GM19025 (cell line): ENCODE measurements at regions not wholly inside any gene's neighbourhood (a gene's known extent, or its start where the extent isn't known, plus 50 kb on each side); places are given as distances from the start of the nearest gene placed in this dataset.

Experiments used
- ATAC-seq: cut with Tn5 transposase; IDR thresholded peaks from one replicate; pipeline ENCODE4 v1.9.1; 2021; ENCODE audit warnings: mild to moderate bottlenecking, low read depth, moderate library complexity; ENCODE audit not compliant: unreplicated experiment

DNA sequence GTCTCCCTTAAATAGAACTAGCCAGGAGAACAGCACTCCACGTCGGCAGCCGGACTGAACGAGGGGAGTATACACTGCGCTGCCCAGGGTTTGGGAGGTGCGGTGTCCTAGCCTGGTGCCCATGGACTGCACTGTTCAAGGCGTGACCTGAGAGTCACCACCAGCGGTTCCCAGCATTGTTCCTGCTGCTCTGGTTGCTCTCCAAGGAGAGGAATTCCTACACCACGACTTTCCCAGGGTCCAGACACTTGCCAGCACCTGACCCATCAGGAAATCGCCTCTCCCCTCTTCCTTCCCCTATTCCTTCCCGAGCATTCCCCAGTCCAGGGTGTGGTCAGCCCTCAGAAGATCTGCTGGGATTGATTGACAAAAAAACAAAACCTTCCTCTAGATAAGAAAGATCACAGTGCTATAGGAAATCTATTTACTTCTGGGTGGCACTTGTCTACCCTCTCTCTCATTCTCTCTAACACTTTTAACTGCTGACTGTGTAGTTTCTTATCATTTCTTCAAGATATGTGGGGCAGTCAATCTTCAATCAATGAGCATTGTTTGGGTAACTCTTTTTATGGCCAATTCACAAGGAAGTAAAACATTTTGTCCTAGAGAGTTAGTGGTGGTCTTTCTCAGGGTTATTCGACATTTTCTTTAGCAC lies 297.8 kb upstream of the ACTBL2 start:
- no peak for ATAC-seq

DNA sequence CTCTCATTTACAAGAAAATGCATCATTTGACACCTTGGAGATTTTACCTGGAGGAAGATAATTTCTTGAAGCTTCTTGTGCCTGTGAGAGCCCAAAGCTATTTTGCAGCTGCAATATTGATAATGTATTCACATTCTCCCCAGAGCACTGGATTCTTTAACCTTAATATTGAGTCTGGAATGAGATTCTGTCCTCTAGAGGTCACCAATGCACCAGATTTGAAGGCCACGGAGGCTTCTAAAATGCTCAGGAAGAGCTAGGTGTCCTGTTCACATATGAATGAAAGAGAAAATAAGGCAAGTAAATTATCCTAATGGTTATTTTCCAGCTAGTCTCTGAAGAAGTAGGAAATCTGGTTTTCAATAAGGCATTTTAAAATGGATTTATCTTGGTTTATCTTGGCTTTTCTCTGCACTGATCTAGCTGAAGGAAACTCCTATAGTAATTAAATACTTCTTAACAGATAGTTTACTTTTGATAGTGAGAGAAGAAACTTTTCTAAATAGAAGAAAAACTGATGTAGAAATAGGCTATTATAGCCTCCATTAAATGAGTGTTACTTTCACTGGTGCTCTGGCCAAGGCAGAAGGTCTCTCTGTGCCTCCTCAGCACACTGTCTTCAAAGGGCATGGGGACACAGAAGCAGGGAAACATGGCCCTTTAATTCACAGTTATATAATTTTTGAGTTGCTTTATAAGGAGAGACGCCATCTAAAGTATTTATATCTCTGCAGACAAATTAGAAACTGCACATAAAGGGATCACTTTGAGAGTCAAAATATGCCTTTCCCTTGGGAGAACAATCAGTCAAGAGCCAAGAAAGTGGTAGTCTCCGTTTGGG lies 297.0 kb upstream of the ACTBL2 start:
- no peak for ATAC-seq

DNA sequence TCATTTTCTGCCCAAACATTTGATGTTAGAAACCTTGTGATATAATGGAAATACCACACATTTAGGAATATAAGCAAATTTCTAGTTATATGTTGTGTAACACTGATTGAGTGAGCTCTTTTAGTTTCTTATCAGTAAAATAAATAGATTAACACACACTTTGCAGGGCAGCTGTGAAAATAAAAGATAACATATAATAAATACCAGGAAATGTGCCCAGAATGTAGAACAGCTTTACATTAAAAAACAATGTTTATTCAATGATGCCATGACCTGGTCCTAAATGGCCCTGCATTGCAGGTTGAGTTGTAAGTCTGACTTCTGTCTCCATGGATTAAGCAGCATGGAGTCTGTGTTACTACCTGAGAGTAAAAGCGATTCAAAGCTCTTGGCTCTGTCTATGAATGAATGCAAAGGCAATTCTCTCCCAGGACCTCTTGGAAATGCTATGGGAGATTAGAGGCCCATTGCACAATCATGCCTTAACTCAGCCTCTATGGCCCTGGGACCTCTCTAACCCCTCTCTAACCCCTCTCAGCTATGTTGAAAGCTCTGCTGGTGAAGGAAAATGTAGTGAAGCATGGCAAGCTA lies 296.0 kb upstream of the ACTBL2 start:
- ATAC-seq, result no peak

DNA sequence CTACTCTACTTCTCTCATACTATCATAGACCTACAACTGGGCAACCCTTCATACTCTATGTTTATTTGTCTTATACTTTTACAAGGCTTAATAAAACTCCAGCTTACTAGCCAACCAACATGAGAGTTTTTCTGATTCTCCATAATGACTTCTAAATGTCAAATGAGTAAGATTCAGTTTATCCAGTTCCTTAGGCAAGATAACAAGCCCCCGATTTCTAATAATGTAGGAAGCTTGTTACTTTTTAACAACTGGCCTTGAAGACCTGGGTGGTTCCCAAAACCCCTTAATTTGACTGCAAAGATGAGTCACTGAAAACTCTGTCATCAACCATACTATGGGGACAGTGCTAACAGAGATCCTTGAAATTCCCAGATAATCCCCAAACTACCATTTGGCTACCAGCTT lies 294.6 kb upstream of the ACTBL2 start:
- ATAC-seq, result no peak

DNA sequence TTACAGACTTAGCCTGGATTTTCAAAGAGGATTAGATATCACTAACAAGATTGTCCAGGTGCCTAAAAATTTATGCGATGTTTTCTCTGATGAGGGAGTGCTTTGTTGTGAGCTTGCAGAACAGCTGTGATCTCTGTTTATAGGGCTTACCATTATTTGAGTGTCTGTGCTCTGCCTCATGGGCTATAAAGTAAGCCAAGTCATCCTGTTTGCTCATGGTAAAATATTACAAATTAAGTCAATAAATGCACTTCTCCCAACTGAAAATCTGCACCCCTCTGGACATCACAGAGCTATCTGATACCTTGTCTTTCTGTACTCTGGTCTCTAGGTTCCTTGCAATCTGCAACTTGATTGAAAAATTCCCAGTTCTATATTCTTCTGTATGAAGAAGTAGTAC lies 293.4 kb upstream of the ACTBL2 start:
- no peak for ATAC-seq

DNA sequence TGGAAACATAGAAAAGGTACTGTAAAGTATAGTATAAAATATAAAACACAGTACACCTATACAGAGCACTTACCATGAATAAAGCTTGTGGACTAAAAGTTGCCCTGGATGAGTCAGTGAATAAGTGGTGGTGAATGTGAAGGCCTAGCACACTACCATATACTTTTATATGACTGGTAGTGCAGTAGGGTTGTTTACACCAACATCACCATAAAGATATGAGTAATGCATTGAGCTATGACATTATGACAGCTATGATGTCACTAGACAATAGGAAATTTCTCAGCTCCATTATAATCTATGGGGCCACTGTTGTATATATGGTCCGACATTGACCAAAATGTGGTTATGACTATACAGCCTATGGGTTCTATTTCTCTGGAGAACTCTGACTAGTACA lies 291.8 kb upstream of the ACTBL2 start:
- ATAC-seq, result no peak

DNA sequence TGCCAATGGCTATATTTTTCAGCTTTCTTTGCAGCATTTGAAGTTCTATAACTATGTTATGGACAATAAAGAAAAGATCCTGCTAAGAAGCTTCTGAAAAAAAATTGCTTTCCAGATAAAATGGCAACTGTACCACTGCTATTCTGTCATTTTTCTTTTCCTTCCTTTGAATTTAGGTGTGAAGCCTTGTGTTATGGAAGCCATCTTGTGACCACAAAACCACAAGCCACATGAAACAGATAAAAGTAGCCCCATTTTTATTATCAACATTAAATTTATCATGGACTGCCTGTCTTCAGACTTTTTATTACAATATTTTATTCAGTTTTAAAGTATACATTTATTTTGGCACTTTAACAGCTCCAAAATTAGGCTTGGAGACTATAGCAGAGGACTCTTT lies 289.9 kb upstream of the ACTBL2 start:
- no peak for ATAC-seq

DNA sequence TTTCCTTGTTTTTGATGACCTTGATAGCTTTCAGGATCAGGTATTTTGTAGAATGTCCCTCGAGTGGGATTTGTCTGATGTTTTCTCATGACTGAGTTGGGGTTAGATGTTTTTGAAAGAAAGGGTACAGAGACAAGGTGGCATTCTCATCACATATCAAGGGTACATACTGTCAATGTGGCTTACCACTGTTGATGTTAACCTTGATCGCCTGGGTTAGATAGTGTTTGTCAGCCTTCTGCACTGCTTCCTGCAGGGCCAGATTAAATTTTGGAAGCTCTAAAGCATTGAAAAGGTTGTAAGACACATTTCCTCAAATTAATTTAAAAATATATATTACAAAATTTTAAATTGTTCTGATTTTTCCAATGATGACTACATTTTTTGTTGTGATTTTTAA lies 287.4 kb upstream of the ACTBL2 start:
- ATAC-seq, result no peak

DNA sequence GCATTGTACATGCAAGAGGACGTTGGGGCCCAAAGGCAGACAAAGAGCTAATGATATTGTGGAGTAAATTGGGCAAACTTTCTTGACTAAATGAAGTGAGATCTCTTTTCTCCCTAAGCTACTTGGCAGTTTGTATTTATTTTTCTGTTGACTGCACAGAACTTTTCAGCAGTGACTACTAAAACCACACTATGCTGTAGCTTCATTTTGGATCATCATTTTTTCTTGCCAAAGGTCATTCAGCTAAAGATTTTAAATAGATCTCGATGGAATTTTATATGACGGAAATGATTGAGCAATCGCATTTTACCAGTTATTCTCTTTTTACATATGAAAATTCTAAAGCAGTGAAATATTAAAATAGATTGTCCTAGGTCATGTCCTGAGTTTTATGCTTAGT lies 286.1 kb upstream of the ACTBL2 start:
- ATAC-seq, result no peak

DNA sequence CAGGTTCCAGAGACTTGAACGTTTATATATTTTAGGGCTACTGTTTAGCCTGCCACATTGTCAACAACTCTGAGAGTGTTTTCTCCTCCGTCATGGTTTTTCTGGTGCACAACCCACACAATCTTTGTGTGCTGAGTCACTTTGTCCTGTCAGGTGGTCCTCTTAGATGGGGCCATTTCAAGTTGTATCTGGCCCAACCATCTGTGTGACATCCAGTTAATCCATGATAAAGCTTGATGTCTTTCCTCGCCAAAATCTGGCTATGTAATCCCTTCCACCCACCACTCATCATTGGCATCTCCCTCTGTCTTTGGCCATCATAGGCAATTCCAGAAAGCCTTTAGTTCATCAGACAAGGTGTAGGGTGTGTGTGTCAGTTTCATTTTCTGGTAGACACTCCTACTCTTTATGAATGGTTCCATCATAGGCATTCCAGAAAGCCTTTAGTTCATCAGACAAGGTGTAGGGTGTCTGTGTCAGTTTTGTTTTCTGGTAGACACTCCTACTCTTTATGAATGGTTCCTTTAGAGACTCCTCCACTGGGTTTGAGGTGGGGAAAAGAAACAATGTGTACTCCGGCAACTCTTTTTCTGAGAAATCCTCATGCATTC lies 282.0 kb upstream of the ACTBL2 start:
- ATAC-seq, result no peak

DNA sequence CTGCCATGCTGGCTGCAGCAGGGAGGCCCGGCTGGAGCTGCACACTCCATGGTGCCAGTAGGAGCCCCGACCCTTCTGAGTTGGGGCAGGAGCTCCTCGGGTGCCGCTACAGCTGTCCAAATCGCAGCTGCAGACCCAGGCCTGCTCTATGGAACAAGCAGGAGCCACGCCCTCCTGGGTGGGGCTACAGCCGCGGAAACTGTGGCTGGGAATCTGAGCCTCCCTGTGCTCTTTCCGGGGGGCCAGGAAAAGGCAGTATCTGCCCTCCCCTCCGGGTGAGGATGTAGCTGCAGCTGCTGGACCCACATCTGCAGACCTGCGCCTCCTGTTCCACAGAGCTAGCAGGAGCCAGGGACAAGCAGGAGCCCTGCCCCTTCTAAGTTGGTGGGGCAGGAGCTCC lies 278.9 kb upstream of the ACTBL2 start:
- ATAC-seq, result no peak

DNA sequence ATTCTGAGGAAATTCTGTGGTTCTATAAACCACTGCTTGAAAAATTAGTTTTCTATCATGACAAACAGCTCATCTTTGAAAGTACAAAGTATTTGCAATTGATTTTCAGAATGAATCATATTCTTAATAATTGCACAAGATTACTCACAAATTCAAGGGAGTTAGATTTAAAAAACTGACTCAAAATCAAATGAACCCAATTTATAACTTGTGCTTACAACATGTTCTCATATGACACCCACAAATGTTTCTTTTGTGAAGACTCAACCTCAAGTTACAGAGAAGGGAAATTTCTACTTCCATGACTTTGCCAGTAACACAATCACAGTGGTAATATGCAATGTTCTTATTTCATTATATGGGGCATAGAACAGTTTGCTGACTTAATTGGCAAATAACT lies 272.0 kb upstream of the ACTBL2 start:
- no peak for ATAC-seq

DNA sequence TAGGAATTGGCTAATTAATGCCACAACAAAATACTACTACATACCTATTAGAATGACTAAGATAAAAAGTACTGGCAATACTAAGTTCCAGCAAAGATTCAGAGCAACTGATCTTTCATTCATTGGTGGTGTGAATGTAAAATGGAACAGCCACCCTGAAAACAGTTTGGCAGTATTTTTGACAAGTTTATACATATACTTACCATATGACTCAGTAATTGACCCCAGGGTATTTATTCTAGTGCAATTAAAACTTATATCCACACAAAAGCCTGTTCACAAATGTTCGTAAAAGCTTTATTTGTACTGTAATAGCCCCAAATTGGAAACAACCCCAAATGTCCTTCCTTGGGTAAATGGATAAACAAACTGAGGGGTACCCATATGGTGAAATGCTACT lies 270.8 kb upstream of the ACTBL2 start:
- ATAC-seq, result no peak

DNA sequence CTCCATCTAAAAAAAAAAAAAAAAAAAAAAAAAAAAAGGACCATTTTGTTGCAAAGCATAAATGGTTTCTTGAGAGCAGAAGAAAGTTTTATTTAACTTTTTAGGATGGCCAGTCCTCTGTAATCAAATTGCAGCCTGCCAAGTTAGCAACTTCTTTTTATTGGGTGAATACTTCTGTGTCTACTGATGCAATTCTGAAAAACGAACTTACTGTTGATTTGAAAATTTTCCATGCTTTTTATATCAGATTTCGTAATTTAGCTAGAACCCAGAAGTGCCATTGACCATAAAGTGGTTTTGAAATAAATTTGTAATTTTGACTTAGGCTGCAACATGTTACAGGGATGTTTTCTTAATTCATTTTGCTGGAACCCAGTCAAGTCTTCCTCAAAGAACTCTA lies 269.1 kb upstream of the ACTBL2 start:
- ATAC-seq, result no peak

DNA sequence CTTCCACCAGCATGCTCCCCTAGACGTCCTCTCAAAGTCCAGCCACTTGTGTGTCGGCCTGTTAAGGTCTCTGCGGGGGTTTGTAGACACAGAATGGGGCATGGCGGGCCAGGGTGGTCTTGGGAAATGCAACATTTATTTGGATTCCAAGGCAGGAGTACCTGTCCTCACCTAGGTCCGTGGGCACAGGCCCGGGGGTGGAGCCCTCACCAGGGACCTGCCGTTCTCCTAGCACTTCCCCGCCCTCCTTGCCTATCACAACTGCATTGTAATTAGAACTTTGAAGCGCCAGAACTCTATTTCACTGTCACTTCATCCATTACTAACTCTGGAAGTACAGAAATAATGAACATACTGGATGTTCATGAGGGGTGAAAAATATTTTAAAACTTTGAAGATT lies 268.3 kb upstream of the ACTBL2 start:
- ATAC-seq, result no peak

DNA sequence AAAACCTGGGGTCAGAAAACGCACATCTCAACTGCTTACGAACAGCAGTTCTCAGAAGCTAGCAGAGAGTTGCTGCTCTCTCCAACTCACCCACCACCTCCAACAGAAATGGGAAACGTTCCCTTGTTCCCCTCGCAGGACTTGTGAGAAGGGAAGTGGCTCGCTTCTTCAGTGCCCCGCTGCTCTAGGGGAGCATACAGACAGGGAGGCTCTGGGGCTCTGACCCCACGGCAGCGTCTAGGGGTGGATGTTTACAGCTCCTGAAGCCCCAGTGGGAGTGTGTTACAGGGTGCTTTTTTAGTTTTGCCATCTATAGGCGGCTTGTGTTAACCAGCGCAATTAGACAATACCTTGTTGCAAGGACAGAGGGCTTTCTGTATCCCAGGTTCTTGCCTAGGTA lies 267.7 kb upstream of the ACTBL2 start:
- ATAC-seq, result no peak

DNA sequence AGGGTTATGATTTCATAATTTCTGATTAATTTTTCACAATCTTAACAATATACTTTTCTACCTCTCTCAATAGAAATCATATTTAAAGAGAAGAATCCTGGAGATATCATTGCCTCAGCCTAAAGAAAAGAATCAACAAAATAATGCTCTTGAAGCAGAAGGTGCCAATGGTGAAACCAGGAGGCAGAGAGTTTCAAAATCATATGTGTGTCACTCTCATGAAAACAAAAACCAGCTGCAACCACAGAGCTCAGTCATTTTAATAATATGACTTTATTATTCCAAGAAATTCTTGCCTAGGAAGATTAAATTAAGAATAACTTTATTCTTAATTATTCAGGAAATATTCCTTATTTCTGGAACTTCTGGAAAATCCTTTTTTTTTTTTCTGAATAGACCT lies 266.8 kb upstream of the ACTBL2 start:
- no peak for ATAC-seq

DNA sequence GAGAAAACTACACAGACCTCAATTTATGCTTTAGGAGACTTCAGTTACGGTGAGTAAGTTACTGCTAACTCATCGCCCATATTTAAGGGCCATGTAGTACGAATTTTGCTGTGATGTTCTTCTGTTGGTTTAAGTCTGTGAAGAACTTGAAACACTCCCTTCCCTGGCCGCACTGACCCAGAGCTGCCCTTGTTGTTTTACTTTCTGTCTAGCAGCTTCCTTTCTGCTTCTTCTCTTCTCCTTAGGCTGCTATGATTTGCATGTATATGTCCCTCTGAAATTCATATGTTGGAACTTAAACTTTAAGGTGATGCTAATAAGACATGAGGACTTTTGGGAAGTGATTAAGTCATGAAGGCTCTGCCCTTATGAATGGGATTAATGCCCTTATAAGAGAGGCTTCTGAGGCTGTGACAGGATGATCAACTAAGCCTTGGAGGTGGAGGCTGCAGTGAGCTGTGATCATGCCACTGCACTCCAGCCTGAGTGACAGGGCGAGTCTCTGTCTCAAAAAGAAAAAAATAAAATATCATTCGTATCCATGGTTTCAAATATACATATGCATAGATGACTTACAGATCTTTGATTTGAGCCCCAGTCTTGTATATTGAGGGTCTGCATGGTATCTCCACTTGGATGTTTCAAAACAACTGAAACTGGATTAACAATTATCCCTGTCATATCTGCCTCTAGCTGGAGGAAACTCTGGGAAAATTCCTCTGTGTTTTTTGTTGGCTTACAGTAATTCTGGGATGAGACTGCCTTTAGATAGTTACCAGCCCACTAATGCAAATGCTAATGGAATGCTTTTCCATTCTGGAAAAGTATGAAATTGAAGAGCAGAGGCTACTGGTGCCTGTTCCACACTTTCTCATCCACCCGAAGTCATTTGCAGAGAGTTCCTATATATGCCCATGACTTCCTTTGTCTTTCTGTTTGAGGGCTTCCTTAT lies 263.4 kb upstream of the ACTBL2 start:
- ATAC-seq, result no peak

DNA sequence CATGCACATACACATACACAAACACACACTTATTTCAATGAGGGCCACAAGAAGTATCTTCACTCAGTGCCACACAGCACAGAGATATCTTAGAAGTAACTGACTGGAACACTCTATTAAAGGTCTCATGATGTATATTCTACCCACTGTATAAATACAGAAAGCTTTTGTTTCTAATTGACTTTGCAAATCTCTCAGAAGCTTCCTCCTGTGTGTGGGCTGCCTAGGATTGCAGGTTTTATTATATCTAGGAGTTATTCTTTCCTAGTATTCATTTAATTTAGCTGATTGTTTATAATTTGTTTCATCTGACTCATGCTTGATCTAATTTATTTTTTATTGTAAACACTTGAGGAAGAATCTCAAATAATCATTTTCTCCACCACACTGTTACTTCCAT lies 262.4 kb upstream of the ACTBL2 start:
- no peak for ATAC-seq

DNA sequence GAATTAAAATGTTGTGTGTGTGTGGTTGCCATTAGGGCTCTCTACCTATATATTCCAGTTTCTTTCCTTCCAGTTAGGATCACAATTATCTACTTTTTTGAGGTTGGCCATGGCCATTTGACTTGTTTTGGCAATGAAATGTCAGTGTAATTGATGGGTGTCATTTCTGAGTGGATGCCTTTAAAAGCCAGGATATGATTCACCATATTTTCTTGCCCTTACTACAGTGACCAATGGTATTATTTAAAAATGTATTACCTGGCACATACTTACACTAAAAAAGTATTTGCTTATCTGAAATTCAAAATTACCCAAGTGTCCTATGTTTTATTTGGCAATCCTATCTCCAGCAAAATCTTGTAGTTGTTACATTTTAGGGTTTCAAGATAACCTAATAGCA lies 258.7 kb upstream of the ACTBL2 start:
- ATAC-seq, result no peak
